H1 (cell line): ENCODE measurements at regions not wholly inside any gene's neighbourhood (a gene's known extent, or its start where the extent isn't known, plus 50 kb on each side); places are given as distances from the start of the nearest gene placed in this dataset.

Experiments used
- CHD1 ChIP-seq: IDR thresholded peaks from 2 replicates; pipeline ENCODE4 v1.6.1; 2012; ENCODE audit warnings: low read depth, low read length, improper control_type of control experiment
- CREB1 ChIP-seq: IDR thresholded peaks from 2 replicates; pipeline ENCODE4 v1.6.1; 2012; ENCODE audit warnings: inconsistent platforms
- SRF ChIP-seq: IDR thresholded peaks from 2 replicates; pipeline ENCODE4 v1.6.1; 2011; ENCODE audit warnings: mild to moderate bottlenecking, low read depth, low read length, moderate library complexity
- TF ChIP-seq, protein P1 (sequence below): fragments of 300-600 bp; sonication (generic); IDR thresholded peaks from 2 replicates; pipeline ENCODE4 v1.7.1; 2012; ENCODE audit warnings: low read length, moderate library complexity, mild to moderate bottlenecking, inconsistent platforms; ENCODE audit not compliant: insufficient replicate concordance
- TF ChIP-seq, protein P2 (sequence below): IDR thresholded peaks from 2 replicates; pipeline ENCODE4 v1.6.1; 2012; ENCODE audit warnings: inconsistent platforms

DNA sequence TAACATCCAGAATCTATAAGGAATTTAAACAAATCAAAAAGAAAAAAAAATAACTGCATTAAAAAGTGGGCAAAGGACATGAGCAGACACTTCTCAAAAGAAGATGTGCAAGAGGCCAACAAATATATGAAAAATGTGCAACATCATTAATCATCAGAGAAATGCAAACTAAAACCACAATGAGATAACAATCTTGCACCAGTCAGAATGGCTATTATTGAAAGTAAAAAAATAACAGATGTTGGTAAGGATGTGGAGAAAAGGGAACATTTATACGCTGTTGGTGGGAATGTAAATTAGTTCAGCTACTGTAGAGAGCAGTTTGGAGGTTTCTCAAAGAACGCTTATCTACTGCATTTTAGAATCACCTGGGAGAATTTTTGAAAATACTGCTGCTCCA lies 186.1 kb downstream of the OTOL1 start (continued):
- TF ChIP-seq, protein P1, sequence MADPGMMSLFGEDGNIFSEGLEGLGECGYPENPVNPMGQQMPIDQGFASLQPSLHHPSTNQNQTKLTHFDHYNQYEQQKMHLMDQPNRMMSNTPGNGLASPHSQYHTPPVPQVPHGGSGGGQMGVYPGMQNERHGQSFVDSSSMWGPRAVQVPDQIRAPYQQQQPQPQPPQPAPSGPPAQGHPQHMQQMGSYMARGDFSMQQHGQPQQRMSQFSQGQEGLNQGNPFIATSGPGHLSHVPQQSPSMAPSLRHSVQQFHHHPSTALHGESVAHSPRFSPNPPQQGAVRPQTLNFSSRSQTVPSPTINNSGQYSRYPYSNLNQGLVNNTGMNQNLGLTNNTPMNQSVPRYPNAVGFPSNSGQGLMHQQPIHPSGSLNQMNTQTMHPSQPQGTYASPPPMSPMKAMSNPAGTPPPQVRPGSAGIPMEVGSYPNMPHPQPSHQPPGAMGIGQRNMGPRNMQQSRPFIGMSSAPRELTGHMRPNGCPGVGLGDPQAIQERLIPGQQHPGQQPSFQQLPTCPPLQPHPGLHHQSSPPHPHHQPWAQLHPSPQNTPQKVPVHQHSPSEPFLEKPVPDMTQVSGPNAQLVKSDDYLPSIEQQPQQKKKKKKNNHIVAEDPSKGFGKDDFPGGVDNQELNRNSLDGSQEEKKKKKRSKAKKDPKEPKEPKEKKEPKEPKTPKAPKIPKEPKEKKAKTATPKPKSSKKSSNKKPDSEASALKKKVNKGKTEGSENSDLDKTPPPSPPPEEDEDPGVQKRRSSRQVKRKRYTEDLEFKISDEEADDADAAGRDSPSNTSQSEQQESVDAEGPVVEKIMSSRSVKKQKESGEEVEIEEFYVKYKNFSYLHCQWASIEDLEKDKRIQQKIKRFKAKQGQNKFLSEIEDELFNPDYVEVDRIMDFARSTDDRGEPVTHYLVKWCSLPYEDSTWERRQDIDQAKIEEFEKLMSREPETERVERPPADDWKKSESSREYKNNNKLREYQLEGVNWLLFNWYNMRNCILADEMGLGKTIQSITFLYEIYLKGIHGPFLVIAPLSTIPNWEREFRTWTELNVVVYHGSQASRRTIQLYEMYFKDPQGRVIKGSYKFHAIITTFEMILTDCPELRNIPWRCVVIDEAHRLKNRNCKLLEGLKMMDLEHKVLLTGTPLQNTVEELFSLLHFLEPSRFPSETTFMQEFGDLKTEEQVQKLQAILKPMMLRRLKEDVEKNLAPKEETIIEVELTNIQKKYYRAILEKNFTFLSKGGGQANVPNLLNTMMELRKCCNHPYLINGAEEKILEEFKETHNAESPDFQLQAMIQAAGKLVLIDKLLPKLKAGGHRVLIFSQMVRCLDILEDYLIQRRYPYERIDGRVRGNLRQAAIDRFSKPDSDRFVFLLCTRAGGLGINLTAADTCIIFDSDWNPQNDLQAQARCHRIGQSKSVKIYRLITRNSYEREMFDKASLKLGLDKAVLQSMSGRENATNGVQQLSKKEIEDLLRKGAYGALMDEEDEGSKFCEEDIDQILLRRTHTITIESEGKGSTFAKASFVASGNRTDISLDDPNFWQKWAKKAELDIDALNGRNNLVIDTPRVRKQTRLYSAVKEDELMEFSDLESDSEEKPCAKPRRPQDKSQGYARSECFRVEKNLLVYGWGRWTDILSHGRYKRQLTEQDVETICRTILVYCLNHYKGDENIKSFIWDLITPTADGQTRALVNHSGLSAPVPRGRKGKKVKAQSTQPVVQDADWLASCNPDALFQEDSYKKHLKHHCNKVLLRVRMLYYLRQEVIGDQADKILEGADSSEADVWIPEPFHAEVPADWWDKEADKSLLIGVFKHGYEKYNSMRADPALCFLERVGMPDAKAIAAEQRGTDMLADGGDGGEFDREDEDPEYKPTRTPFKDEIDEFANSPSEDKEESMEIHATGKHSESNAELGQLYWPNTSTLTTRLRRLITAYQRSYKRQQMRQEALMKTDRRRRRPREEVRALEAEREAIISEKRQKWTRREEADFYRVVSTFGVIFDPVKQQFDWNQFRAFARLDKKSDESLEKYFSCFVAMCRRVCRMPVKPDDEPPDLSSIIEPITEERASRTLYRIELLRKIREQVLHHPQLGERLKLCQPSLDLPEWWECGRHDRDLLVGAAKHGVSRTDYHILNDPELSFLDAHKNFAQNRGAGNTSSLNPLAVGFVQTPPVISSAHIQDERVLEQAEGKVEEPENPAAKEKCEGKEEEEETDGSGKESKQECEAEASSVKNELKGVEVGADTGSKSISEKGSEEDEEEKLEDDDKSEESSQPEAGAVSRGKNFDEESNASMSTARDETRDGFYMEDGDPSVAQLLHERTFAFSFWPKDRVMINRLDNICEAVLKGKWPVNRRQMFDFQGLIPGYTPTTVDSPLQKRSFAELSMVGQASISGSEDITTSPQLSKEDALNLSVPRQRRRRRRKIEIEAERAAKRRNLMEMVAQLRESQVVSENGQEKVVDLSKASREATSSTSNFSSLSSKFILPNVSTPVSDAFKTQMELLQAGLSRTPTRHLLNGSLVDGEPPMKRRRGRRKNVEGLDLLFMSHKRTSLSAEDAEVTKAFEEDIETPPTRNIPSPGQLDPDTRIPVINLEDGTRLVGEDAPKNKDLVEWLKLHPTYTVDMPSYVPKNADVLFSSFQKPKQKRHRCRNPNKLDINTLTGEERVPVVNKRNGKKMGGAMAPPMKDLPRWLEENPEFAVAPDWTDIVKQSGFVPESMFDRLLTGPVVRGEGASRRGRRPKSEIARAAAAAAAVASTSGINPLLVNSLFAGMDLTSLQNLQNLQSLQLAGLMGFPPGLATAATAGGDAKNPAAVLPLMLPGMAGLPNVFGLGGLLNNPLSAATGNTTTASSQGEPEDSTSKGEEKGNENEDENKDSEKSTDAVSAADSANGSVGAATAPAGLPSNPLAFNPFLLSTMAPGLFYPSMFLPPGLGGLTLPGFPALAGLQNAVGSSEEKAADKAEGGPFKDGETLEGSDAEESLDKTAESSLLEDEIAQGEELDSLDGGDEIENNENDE = no peak
- no peak for TF ChIP-seq CREB1
- TF ChIP-seq, protein P2, sequence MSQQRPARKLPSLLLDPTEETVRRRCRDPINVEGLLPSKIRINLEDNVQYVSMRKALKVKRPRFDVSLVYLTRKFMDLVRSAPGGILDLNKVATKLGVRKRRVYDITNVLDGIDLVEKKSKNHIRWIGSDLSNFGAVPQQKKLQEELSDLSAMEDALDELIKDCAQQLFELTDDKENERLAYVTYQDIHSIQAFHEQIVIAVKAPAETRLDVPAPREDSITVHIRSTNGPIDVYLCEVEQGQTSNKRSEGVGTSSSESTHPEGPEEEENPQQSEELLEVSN = no peak
- TF ChIP-seq CHD1 = no peak
- no peak for TF ChIP-seq SRF
